GM18511 (cell line): ENCODE measurements at regions not wholly inside any gene's neighbourhood (a gene's known extent, or its start where the extent isn't known, plus 50 kb on each side); places are given as distances from the start of the nearest gene placed in this dataset.

ENCODE experiments used
- ATAC-seq: cut with Tn5 transposase; IDR thresholded peaks from one replicate; pipeline ENCODE4 v1.9.1; 2021; ENCODE audit warnings: mild to moderate bottlenecking, moderate library complexity; ENCODE audit not compliant: unreplicated experiment

- ATAC-seq = no peak
Measured at GRCh38 chr10:130550952-130551674, 414.9 kb downstream of the GLRX3 start.

GRCh38 chr10:130551676-130552075, 415.5 kb downstream of the GLRX3 start:
- no peak for ATAC-seq

- ATAC-seq = no peak
Measured at GRCh38 chr10:130553826-130554225, 417.6 kb downstream of the GLRX3 start.

- ATAC-seq = no peak
Measured at GRCh38 chr10:130554701-130555410, 418.7 kb downstream of the GLRX3 start.

- no peak for ATAC-seq
Measured at GRCh38 chr10:130555411-130555750, 419.2 kb downstream of the GLRX3 start.

- ATAC-seq = no peak
Measured at GRCh38 chr10:130557181-130557845, 421.1 kb downstream of the GLRX3 start.

- no peak for ATAC-seq
Measured at GRCh38 chr10:130558746-130559546, 422.8 kb downstream of the GLRX3 start.

GRCh38 chr10:130559547-130559880, 423.3 kb downstream of the GLRX3 start:
- ATAC-seq = no peak

- ATAC-seq = no peak
Measured at GRCh38 chr10:130560116-130560515, 423.9 kb downstream of the GLRX3 start.

GRCh38 chr10:130560573-130560972, 424.4 kb downstream of the GLRX3 start:
- ATAC-seq = no peak

GRCh38 chr10:130561681-130562080, 425.5 kb downstream of the GLRX3 start:
- ATAC-seq = no peak

GRCh38 chr10:130567011-130567410, 430.8 kb downstream of the GLRX3 start:
- no peak for ATAC-seq

- ATAC-seq = no peak
Measured at GRCh38 chr10:130567436-130567835, 431.2 kb downstream of the GLRX3 start.

GRCh38 chr10:130568246-130568645, 432.1 kb downstream of the GLRX3 start:
- ATAC-seq = no peak

GRCh38 chr10:130570074-130570473, 433.9 kb downstream of the GLRX3 start:
- ATAC-seq = no peak

GRCh38 chr10:130571674-130572073, 435.5 kb downstream of the GLRX3 start:
- no peak for ATAC-seq

GRCh38 chr10:130573446-130573845, 437.3 kb downstream of the GLRX3 start:
- no peak for ATAC-seq

GRCh38 chr10:130575756-130576285, 439.6 kb downstream of the GLRX3 start:
- ATAC-seq = no peak

- no peak for ATAC-seq
Measured at GRCh38 chr10:130576427-130576826, 440.2 kb downstream of the GLRX3 start.

- ATAC-seq = no peak
Measured at GRCh38 chr10:130577039-130577438, 440.8 kb downstream of the GLRX3 start.
